Tibial artery (tissue), 4 donors: ENCODE measurements at regions not wholly inside any gene's neighbourhood (a gene's known extent, or its start where the extent isn't known, plus 50 kb on each side); places are given as distances from the start of the nearest gene placed in this dataset.

Source experiments
- DNase-seq, 2 donors: peaks; one replicate each; pipeline ENCODE4 v3.0.0-alpha.2; 2019
- H3K27ac ChIP-seq, 2 donors: fragments of 200-600 bp; sonication (generic) in 1 of 2; 1 replicate in 1 of 2; 2 replicates in 1 of 2; pipeline ENCODE4 v1.5.1; 2018 to 2019; ENCODE audit warnings: mild to moderate bottlenecking in 1 of 2
- H3K27me3 ChIP-seq, 2 donors: fragments of 200-600 bp; sonication (generic) in 1 of 2; one replicate each; pipeline versions ENCODE4 v1.5.1 to v1.6.0; 2016 to 2019
- H3K36me3 ChIP-seq, 3 donors: fragments of 200-600 bp; sonication (generic) in 2 of 3; one replicate each; pipeline ENCODE4 v1.5.1; 2016 to 2019; ENCODE audit warnings: mild to moderate bottlenecking in 2 of 3
- H3K4me1 ChIP-seq, 4 donors: fragments of 200-600 bp; sonication (generic) in 2 of 4; 1 replicate in 3 of 4; 2 replicates in 1 of 4; pipeline ENCODE4 v1.5.1; 2016 to 2019
- H3K4me3 ChIP-seq, 2 donors: fragments of 200-600 bp; sonication (generic) in 1 of 2; 1 replicate in 1 of 2; 2 replicates in 1 of 2; pipeline ENCODE4 v1.5.1; 2018 to 2019; ENCODE audit warnings: mild to moderate bottlenecking in 2 of 2
- H3K9me3 ChIP-seq, 3 donors: fragments of 200-600 bp; sonication (generic) in 1 of 3; one replicate each; pipeline ENCODE4 v1.5.1; 2016 to 2019
- intact Hi-C: fragments of 100-400 bp; cut with DNase I; formaldehyde crosslinking; loops from one replicate; pipeline ENCODE4 v1.15.0; 2023; ENCODE audit warnings: low total_unique reads
- TF ChIP-seq, protein P1 (sequence below), 2 experiments: fragments of 200-600 bp in 1 of 2; fragments of 450-650 bp in 1 of 2; IDR thresholded peaks; one replicate each; pipeline ENCODE4 v1.5.1; 2017 to 2019; ENCODE audit warnings: antibody characterized with exemption in 2 of 2, mild to moderate bottlenecking in 1 of 2, moderate library complexity in 1 of 2

DNA sequence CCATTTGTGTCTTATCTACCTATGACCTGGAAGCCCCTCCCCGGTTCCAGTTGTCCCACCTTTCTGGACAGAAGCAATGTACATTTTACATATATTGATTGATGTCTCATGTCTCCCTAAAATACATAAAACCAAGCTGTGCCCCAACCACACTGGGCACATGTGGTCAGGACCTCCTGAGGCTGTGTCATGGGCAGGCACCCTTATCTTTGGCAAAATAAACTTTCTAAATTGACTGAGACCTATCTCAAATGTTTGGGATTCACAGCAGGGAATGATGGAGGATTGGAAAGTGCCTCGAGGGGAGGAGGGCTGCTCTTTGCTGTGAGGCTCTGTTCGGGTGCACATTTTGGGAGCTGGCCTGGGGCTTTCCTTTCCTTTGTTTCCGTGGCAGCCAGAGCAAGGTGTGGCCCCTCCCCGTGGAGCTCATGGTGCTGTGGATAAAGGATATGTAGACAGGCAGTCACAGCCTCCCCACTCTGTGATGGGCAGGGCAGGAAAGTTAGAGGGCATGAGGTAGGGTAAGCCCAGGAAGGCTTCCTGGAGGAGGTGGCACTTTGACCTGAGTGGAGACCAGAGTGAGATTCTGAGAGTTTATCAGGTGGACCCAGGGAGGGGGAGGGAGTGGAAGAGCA lies 615.6 kb downstream of the TBC1D22A start:
- Histone ChIP-seq H3K36me3 (no peaks in the 10 kb centered on the region), H3K4me1 (no peaks in the 10 kb centered on the region), H3K27ac (no peak overlapping the region), H3K9me3 (no peaks in the 10 kb centered on the region), H3K27me3 (peaks cover 0 to 14% of the 10 kb centered on the region in 2 donors), H3K4me3 (no peak overlapping the region)
- intact Hi-C loops = no loop called here
- TF ChIP-seq, protein P1, sequence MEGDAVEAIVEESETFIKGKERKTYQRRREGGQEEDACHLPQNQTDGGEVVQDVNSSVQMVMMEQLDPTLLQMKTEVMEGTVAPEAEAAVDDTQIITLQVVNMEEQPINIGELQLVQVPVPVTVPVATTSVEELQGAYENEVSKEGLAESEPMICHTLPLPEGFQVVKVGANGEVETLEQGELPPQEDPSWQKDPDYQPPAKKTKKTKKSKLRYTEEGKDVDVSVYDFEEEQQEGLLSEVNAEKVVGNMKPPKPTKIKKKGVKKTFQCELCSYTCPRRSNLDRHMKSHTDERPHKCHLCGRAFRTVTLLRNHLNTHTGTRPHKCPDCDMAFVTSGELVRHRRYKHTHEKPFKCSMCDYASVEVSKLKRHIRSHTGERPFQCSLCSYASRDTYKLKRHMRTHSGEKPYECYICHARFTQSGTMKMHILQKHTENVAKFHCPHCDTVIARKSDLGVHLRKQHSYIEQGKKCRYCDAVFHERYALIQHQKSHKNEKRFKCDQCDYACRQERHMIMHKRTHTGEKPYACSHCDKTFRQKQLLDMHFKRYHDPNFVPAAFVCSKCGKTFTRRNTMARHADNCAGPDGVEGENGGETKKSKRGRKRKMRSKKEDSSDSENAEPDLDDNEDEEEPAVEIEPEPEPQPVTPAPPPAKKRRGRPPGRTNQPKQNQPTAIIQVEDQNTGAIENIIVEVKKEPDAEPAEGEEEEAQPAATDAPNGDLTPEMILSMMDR (IDR thresholded peaks at IDR 0.05) = no peak
- peak in 1 of 2 donors; percentile 11 for DNase-seq

DNA sequence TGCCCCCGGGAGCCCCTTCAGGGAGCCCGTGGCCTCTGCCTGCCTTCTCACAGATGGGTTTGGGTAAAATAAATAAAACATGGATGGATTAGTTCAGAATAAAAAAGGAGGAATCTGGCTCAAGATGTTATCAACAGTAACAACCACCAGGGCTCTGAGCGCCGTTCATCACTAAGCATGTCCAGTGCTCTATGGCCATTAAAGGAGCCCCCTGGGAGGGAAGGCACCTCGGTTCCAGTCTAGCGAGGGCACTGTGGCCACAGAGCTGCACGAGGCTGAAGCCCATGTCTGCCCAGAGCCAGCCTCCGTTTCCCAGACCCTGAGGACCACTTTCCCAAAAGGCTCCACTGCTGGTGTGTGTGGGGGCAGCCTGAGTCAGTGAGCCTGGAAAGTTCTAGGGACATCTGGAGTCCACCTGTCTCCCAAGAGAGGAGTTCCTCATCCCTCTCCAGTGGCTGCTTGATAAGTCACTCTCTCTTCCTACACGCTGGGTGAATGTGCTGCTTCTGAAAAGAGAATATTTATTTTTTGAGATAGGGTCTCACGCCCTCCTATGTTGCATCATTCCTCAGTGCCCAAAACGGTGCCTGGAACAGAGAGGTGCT lies 614.6 kb downstream of the TBC1D22A start:
- intact Hi-C loops = no loop called here
- Histone ChIP-seq H3K4me1 (no peaks in the 10 kb centered on the region), H3K36me3 (no peaks in the 10 kb centered on the region), H3K27me3 (peaks cover 0 to 14% of the 10 kb centered on the region in 2 donors), H3K4me3 (no peak overlapping the region), H3K27ac (no peak overlapping the region), H3K9me3 (no peaks in the 10 kb centered on the region)
- TF ChIP-seq, protein P1 (IDR thresholded peaks at IDR 0.05) = no peak
- peak; percentile 10 to 38 for DNase-seq

DNA sequence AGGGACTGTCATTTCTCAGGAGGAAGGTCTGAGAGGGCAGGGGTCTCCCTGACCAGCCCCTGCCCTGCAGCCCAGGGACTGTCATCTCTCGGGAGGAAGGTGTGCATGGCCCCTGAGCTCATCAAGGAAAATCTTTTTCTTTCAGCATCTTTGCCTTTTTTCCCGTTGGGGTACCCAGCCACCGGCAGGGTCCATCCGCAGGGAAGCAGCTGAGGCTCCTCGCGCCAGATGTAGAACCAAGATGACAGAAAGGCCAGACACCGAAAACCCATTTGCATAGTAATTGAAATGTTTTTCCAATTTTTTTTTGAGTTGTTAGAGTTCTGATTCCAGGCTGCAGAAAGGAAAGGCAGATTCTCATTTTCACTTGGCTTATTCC lies 613.9 kb downstream of the TBC1D22A start:
- intact Hi-C loops = no loop called here
- H3K36me3 ChIP-seq = no peaks in the 10 kb centered on the region
- H3K9me3 ChIP-seq = no peaks in the 10 kb centered on the region
- DNase-seq = peak in 1 of 2 donors; percentile 29
- TF ChIP-seq, protein P1 (IDR thresholded peaks at IDR 0.05) = no peak
- no peak overlapping the region for H3K4me3 ChIP-seq
- no peaks in the 10 kb centered on the region for H3K4me1 ChIP-seq
- H3K27ac ChIP-seq = no peak overlapping the region
- peaks cover 0 to 14% of the 10 kb centered on the region in 2 donors for H3K27me3 ChIP-seq

DNA sequence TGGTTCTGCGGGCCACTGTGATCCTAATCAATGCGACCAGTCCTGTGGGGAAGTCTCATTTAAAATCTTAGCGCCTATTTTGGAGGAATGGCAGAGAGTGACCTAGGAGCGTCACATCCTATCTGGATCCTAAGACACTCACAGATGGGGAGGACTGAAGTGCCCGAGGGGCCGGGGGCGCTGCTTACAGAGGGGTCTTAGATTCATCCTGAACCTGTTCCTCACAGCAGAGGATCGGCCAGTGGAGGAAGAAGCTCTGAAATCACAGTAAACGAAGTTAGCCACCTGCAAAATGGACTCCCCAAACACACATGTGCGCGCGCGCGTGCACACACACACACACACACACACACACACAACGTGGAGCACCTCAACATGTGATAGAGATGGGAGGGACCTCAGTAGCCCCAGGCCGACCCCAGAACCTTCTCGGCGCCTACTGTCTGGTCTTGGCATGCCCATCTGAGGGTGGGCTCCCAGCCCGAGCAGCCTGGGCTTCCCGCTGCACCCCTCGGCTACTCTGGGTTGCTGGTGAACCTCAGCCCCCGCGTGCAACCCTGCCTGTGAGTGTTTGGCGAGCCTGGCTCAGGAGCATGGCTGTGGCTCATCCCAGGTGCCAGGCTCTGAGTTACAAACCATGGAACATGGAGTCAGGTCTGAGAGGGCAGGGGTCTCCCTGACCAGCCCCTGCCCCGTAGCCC lies 613.3 kb downstream of the TBC1D22A start:
- intact Hi-C loops = no loop called here
- DNase-seq = peak in 1 of 2 donors; percentile 60
- Histone ChIP-seq H3K27ac (no peak overlapping the region), H3K4me3 (no peak overlapping the region), H3K4me1 (no peaks in the 10 kb centered on the region), H3K9me3 (no peaks in the 10 kb centered on the region), H3K36me3 (no peaks in the 10 kb centered on the region), H3K27me3 (peaks cover 0 to 14% of the 10 kb centered on the region in 2 donors)
- TF ChIP-seq, protein P1 (IDR thresholded peaks at IDR 0.05) = no peak

DNA sequence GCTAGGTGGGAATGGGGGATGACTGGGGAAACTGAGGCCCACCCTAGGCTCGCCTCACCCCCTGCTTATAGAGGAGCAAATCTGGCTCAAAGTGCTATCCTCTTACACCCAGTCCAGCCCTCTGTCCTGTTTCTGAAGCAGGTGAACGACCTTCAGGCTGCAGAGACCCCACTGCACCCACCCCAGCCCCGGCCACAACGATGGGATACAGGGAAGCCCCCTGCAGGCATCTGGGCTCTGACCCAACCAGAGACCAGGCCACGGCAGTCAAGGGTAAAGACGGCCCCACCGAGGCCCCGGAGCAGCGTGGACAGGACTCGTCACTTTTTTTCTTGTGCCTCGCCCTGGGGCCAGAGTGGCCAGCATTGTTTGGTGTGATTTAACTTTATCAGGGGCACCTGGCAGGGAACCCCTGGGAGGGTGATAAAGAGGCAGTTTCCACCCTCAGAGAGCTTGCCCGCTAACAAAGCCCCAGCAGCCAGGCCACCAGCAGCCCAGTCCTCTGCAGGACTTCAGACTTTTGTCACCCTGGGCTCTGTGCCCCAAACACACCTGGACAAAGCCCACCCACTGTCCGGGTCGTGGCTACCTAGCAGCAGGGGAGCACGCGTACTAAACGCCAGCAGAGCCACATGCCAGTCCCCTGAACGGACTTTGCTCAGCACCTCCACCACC lies 612.6 kb downstream of the TBC1D22A start:
- Histone ChIP-seq H3K9me3 (no peaks in the 10 kb centered on the region), H3K27ac (no peak overlapping the region), H3K4me3 (no peak overlapping the region), H3K27me3 (peaks cover 0 to 18% of the 10 kb centered on the region in 2 donors), H3K4me1 (no peaks in the 10 kb centered on the region), H3K36me3 (no peaks in the 10 kb centered on the region)
- intact Hi-C loops = no loop called here
- peak; percentile 22 to 55 for DNase-seq
- TF ChIP-seq, protein P1 (IDR thresholded peaks at IDR 0.05) = no peak
